Prostate gland (tissue), 2 donors: ENCODE measurements at regions not wholly inside any gene's neighbourhood (a gene's known extent, or its start where the extent isn't known, plus 50 kb on each side); places are given as distances from the start of the nearest gene placed in this dataset.

ENCODE experiments used
- DNase-seq: peaks from one replicate; pipeline ENCODE4 v3.0.0-alpha.2; 2019; ENCODE audit warnings: low spot score
- H3K27ac ChIP-seq, 2 donors: fragments of 200-600 bp; sonication (generic); 2 replicates each; pipeline ENCODE4 v1.5.1; 2017 to 2019
- H3K27me3 ChIP-seq: fragments of 200-600 bp; sonication (generic); replicated peaks from 2 replicates; pipeline ENCODE4 v1.5.1; 2019; ENCODE audit not compliant: insufficient read depth
- H3K36me3 ChIP-seq, 2 donors: fragments of 200-600 bp; sonication (generic); 1 replicate in 1 of 2; 2 replicates in 1 of 2; pipeline versions ENCODE4 v1.5.1 to v1.8.1; 2017 to 2019
- H3K4me1 ChIP-seq: fragments of 200-600 bp; sonication (generic); replicated peaks from 2 replicates; pipeline ENCODE4 v1.5.1; 2019
- H3K4me3 ChIP-seq, 2 donors: fragments of 200-600 bp; sonication (generic); 2 replicates each; pipeline ENCODE4 v1.5.1; 2017 to 2019
- H3K9me3 ChIP-seq: fragments of 200-600 bp; sonication (generic); 2 replicates; pipeline ENCODE4 v1.5.1; 2017
- CTCF ChIP-seq, 4 experiments: fragments of 200-600 bp in 2 of 4; fragments of 450-650 bp in 2 of 4; sonication (generic) in 2 of 4; IDR thresholded peaks; 1 replicate in 3 of 4; 2 replicates in 1 of 4; pipeline ENCODE4 v1.5.1; 2016 to 2019; ENCODE audit warnings: antibody characterized with exemption in 4 of 4, mild to moderate bottlenecking in 2 of 4, moderate library complexity in 2 of 4
- POLR2A ChIP-seq: fragments of 450-650 bp; IDR thresholded peaks from one replicate; pipeline ENCODE4 v1.6.1; 2016; ENCODE audit warnings: antibody characterized with exemption, mild to moderate bottlenecking
- POLR2AphosphoS5 ChIP-seq: sonication (generic); formaldehyde crosslinking; IDR thresholded peaks from one replicate; pipeline ENCODE4 v1.6.1; 2017; ENCODE audit warnings: antibody characterized with exemption
- WGBS: methylation state at CpG from one replicate; pipeline ENCODE4 v1.1.5; 2018; 5-methylcytosine and 5-hydroxymethylcytosine counted together
- intact Hi-C: fragments of 100-400 bp; cut with DNase I; formaldehyde crosslinking; loops from one replicate; pipeline ENCODE4 v1.14.2; 2022

- no peak for DNase-seq
- H3K27ac ChIP-seq, result no peak overlapping the region
- WGBS, result 88% methylated on average over 1 of the region's 1 CpG
These were observed 120.3 kb upstream of the GOLGA8J start for GRCh38 chr15:29962407-29962806.

GRCh38 chr15:29959384-29960137 lies 123.2 kb upstream of the GOLGA8J start:
- DNase-seq, result no peak
- Histone ChIP-seq H3K4me1 (no peaks in the 10 kb centered on the region), H3K27me3 (no peaks in the 10 kb centered on the region), H3K4me3 (no peak overlapping the region), H3K9me3 (no peaks in the 10 kb centered on the region), H3K27ac (no peak overlapping the region), H3K36me3 (no peaks in the 10 kb centered on the region)
- 67% methylated on average over 9 of the region's 9 CpGs for WGBS
- intact Hi-C loops, result no loop called here
- no peak for TF ChIP-seq POLR2A
- no peak for TF ChIP-seq CTCF (IDR thresholded peaks at IDR 0.05)
- TF ChIP-seq POLR2AphosphoS5, result no peak

More at GRCh38 chr15:29962407-29962806, 120.3 kb upstream of the GOLGA8J start:
- H3K4me3 ChIP-seq, result no peak overlapping the region
- H3K9me3 ChIP-seq, result no peaks in the 10 kb centered on the region
- H3K27me3 ChIP-seq, result no peaks in the 10 kb centered on the region
- intact Hi-C loops, result no loop called here
- H3K36me3 ChIP-seq, result no peaks in the 10 kb centered on the region
- TF ChIP-seq CTCF (IDR thresholded peaks at IDR 0.05) (no peak), POLR2A (no peak), POLR2AphosphoS5 (no peak)
- no peaks in the 10 kb centered on the region for H3K4me1 ChIP-seq

GRCh38 chr15:29952225-29952624 lies 130.0 kb upstream of the TJP1 start:
- no peaks in the 10 kb centered on the region for H3K27me3 ChIP-seq
- no peak for TF ChIP-seq POLR2AphosphoS5
- no peak for TF ChIP-seq POLR2A
- TF ChIP-seq CTCF (IDR thresholded peaks at IDR 0.05), result no peak
- no peaks in the 10 kb centered on the region for H3K4me1 ChIP-seq
- no peaks in the 10 kb centered on the region for H3K36me3 ChIP-seq
- no peak overlapping the region for H3K4me3 ChIP-seq
- intact Hi-C loops, result no loop called here
- H3K9me3 ChIP-seq, result no peaks in the 10 kb centered on the region
- no peak overlapping the region for H3K27ac ChIP-seq
- DNase-seq, result no peak
- 35% methylated on average over 1 of the region's 1 CpG for WGBS

GRCh38 chr15:29945943-29946596 lies 123.8 kb upstream of the TJP1 start:
- intact Hi-C loops, result no loop called here
- TF ChIP-seq POLR2AphosphoS5 (no peak), CTCF (IDR thresholded peaks at IDR 0.05) (no peak), POLR2A (no peak)
- Histone ChIP-seq H3K9me3 (no peaks in the 10 kb centered on the region), H3K27me3 (no peaks in the 10 kb centered on the region), H3K27ac (no peak overlapping the region), H3K4me1 (no peaks in the 10 kb centered on the region), H3K4me3 (no peak overlapping the region), H3K36me3 (no peaks in the 10 kb centered on the region)
- DNase-seq, result no peak
- WGBS, result 64% methylated on average over 9 of the region's 9 CpGs

GRCh38 chr15:29944925-29945324 lies 122.7 kb upstream of the TJP1 start:
- no peaks in the 10 kb centered on the region for H3K4me1 ChIP-seq
- 91% methylated on average over 2 of the region's 2 CpGs for WGBS
- intact Hi-C loops, result no loop called here
- H3K4me3 ChIP-seq, result no peak overlapping the region
- H3K36me3 ChIP-seq, result no peaks in the 10 kb centered on the region
- no peaks in the 10 kb centered on the region for H3K9me3 ChIP-seq
- H3K27ac ChIP-seq, result no peak overlapping the region
- no peaks in the 10 kb centered on the region for H3K27me3 ChIP-seq
- no peak for DNase-seq
- TF ChIP-seq POLR2A, result no peak
- no peak for TF ChIP-seq CTCF (IDR thresholded peaks at IDR 0.05)
- TF ChIP-seq POLR2AphosphoS5, result no peak
